GM12872 (cell line): ENCODE measurements at regions not wholly inside any gene's neighbourhood (a gene's known extent, or its start where the extent isn't known, plus 50 kb on each side); places are given as distances from the start of the nearest gene placed in this dataset.

Experiments used
- TF ChIP-seq, protein P1 (sequence below): IDR thresholded peaks from 3 replicates; pipeline ENCODE4 v1.5.1; 2011; ENCODE audit warnings: low read depth, mild to moderate bottlenecking, low read length, moderate library complexity; ENCODE audit not compliant: insufficient read depth

DNA sequence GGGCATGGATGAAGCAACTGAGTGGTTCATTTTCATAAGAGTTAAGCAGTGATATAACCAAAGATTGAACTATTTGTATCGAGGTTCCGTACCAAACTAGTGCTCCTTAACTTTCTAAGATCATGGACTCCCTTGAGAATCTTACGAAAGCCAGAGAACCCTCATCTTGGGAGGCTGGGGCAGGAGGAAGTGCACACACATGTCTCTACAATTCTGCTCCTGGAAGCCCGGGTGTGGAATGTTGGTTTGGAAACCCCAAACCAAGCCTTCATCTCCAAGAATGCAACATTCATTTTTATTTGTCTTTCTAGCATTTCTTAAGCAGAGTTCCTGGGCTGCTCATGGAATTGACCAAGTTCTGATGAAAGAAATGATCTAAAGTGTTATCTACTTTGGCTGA, 215.0 kb upstream of the PRNP start:
- TF ChIP-seq, protein P1, sequence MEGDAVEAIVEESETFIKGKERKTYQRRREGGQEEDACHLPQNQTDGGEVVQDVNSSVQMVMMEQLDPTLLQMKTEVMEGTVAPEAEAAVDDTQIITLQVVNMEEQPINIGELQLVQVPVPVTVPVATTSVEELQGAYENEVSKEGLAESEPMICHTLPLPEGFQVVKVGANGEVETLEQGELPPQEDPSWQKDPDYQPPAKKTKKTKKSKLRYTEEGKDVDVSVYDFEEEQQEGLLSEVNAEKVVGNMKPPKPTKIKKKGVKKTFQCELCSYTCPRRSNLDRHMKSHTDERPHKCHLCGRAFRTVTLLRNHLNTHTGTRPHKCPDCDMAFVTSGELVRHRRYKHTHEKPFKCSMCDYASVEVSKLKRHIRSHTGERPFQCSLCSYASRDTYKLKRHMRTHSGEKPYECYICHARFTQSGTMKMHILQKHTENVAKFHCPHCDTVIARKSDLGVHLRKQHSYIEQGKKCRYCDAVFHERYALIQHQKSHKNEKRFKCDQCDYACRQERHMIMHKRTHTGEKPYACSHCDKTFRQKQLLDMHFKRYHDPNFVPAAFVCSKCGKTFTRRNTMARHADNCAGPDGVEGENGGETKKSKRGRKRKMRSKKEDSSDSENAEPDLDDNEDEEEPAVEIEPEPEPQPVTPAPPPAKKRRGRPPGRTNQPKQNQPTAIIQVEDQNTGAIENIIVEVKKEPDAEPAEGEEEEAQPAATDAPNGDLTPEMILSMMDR = no peak

DNA sequence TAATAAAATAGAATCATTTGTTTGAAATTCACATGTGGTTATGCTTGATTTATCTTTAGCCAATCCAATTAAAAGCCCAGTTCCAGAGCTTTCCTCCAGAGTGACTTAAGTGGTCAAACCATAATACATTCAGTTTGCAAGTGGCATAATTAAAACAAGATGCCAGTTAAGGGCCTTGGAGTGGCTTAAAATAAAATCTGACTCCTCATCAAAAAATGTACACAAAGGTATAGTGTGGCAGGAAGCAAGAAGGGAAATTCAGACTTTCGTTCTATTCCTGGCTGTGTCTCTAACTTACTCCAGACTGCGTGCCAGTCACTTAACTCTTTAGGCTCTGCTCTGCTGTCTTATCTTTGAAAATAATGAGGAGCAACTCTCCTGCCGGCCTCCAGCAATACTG, 215.9 kb upstream of the PRNP start:
- TF ChIP-seq, protein P1 = no peak

DNA sequence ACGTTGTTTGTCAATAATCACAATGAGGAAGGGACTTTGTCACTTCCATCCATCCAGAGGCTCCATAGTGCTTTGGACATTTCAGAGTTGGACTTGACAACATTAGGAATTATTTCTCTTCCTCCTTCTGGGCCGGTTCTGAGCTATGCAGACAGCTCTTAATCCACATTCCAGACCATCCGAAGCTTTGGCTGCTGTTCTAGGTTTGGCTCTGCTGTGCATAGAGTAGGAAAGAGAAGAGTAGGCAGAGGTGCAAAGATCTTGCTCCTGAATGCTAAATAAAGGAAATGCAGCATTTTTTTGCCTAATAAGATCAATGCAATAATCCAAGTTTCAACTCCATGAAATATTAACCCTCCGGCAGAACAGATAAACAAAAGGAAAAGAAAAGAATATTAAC, 216.3 kb upstream of the PRNP start:
- TF ChIP-seq, protein P1 = no peak

DNA sequence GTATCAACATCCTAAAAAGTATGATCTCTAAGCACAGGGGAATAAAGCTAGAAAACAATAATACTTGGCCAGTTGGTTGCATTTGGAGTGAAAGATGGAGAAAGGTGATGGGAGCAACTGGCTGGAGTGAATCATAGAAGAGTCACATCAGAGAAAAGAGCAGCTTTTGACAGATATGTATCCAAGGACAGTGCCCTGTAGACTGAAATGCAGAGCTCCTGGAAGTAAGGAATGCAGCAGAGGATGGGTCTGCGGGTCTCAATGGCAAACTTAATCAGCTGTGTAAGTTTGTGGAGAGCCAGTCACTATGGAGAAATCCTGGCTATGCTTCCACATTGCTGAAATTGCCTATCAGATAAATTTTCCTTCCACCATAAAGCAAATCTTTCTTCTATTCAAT, 218.1 kb upstream of the PRNP start:
- TF ChIP-seq, protein P1 = no peak

DNA sequence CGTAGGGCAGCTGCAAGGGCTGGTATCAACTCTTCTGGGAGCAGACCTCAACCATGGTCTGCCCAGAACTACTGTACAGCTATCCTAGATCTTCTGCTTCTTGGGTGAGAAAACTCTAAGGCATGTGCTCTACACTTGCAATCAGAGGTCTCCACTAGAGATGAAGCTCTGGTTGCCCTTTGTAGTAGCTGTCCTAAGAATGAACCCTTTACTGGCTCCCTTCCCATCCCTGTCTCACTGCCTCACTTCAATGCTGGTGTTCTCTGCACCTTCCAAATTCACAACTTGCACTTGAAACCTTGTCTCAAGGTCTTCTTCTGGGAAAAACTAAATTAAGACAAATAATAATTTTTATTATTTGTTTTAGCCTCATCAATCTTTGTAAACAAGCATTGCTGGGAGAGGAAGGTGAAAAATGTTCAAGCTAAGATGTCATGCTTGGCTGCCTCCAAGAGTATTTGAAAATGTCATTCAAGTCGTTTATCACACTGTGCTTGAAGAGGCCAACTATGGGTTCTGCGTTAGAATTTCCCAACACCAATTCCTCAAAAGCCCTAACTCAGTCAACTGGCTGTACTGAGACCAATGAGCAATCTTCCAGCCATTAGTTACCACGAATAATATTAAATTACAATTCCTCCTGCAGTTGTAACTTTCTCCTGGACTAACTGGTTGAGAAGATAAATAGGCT, 216.9 kb upstream of the ADRA1D start:
- TF ChIP-seq, protein P1 = no peak

DNA sequence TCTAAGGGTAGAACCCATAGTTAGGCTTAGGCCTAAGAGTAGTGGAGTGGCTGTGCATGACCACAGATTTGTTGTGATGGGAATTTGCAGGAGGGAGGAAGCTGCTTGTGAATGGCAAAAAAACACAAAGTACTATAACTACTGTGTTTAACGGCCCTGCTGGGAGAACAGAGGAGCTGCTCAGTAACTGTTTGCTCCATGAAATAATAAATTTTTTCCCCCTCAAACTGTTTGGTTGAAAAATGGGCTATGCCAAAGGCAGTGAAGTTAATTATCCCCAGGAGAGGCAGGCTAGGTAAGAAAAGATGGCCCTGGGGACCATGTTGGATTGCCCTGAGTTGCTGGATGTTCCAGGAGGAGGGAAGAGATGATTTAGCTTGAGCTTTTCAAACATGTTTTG, 216.1 kb upstream of the ADRA1D start:
- TF ChIP-seq, protein P1 = no peak

DNA sequence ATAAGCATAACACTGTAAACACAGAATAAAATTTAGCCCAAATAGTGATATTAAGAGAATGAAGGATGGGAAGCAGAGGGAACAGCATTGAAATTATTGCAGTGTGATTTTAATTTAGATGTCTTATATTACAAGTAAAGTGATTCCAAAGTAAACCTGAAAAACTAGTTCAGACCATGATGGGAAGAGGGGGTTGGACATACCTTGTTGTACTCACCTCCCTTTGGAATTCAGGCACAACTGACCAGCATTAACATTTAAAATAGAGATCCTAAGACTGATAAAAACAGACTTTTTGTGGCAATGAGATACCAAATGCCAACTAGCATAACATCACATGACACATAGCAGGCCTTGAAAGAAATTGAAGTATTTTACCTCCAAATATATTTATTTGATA, 210.0 kb upstream of the ADRA1D start:
- TF ChIP-seq, protein P1 = no peak
